T-helper 22 cell (primary cell): ENCODE measurements at regions not wholly inside any gene's neighbourhood (a gene's known extent, or its start where the extent isn't known, plus 50 kb on each side); places are given as distances from the start of the nearest gene placed in this dataset.

Experiments
- DNase-seq: peaks from one replicate; pipeline ENCODE4 v3.0.0-alpha.2; 2020; ENCODE audit warnings: low read depth

DNA sequence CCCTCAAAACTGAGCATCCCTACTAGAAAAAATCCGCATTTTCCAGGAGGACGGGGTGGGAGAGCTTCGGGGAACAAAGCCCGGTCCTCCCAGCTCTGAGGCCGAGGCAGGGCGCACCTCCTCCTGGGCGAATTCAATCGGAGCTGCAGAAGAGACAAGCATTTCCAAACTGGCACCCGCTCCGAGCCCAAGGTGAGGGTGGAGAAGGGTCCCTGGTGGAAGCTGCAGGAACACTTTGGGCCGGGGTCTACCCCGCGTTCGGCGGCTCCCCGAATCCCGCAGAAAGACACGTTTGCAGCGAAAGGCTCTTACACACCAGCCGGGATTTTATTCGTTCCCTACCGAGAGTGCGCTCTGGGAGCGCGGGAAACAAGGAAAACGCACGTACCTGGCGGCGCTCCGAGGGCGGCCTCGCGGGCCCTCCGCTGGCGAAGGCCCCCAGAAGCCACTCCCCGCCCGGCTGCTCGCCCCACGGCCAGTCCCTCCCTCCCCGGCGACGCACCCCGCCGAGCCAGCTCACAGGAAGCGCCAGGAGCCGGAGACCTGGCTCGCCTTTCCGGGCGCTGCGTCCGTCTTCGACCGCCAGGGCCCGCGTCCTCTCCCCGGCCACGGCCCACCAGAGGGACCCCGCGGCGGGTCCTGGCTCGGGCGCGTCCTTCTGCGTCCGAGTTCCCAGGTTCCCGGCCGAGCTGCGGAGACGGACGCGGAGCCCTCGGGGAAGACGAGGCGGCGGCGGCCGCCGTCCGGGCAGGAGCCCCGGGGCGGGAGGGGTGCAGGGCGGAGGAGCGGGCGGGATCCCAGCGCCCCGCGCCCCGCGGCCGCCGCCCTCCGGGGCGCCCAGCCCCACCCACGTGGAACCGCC lies 49.8 kb upstream of the BAHCC1 start:
- peak; percentile 19 for DNase-seq
